GM19467 (cell line): ENCODE measurements at regions not wholly inside any gene's neighbourhood (a gene's known extent, or its start where the extent isn't known, plus 50 kb on each side); places are given as distances from the start of the nearest gene placed in this dataset.
"Not testable (repeated sequence)": the region's sequence is repeated elsewhere in the genome, so short reads cannot be mapped to it uniquely, and the experiment has no call there.

Experiments used
- ATAC-seq: cut with Tn5 transposase; IDR thresholded peaks from one replicate; pipeline ENCODE4 v1.9.1; 2021; ENCODE audit warnings: mild to moderate bottlenecking, moderate library complexity; ENCODE audit not compliant: unreplicated experiment

- ATAC-seq = no peak
These were observed 1107.9 kb downstream of the PLA2G4A start for GRCh38 chr1:187936667-187937066.

GRCh38 chr1:187938092-187938491 lies 1109.3 kb downstream of the PLA2G4A start:
- no peak for ATAC-seq

GRCh38 chr1:187942986-187943385 lies 1114.2 kb downstream of the PLA2G4A start:
- no peak for ATAC-seq

- no peak for ATAC-seq
These were observed 1115.1 kb downstream of the PLA2G4A start for GRCh38 chr1:187943606-187944403.

GRCh38 chr1:187946661-187947060 lies 1117.9 kb downstream of the PLA2G4A start:
- not testable (repeated sequence) for ATAC-seq

GRCh38 chr1:187947359-187947758 lies 1118.6 kb downstream of the PLA2G4A start:
- ATAC-seq = no peak

- no peak for ATAC-seq
These were observed 1119.5 kb downstream of the PLA2G4A start for GRCh38 chr1:187948170-187948794.

GRCh38 chr1:187949567-187949966 lies 1120.8 kb downstream of the PLA2G4A start:
- no peak for ATAC-seq

GRCh38 chr1:187951817-187952216 lies 1123.1 kb downstream of the PLA2G4A start:
- no peak for ATAC-seq

- no peak for ATAC-seq
These were observed 1123.7 kb downstream of the PLA2G4A start for GRCh38 chr1:187952446-187952845.

GRCh38 chr1:187956975-187957374 lies 1128.2 kb downstream of the PLA2G4A start:
- ATAC-seq = no peak

GRCh38 chr1:187958207-187958606 lies 1129.5 kb downstream of the PLA2G4A start:
- no peak for ATAC-seq

- no peak for ATAC-seq
These were observed 1130.3 kb downstream of the PLA2G4A start for GRCh38 chr1:187959062-187959461.

- no peak for ATAC-seq
These were observed 1131.4 kb downstream of the PLA2G4A start for GRCh38 chr1:187960125-187960638.

GRCh38 chr1:187961895-187962294 lies 1133.1 kb downstream of the PLA2G4A start:
- no peak for ATAC-seq

- ATAC-seq = no peak
These were observed 1143.1 kb downstream of the PLA2G4A start for GRCh38 chr1:187971851-187972250.

- ATAC-seq = no peak
These were observed 1148.5 kb downstream of the PLA2G4A start for GRCh38 chr1:187977298-187977697.

- ATAC-seq = peak; percentile 51
These were observed 1156.6 kb downstream of the PLA2G4A start for GRCh38 chr1:187985145-187985896.

- ATAC-seq = peak; percentile 80
These were observed 1157.3 kb downstream of the PLA2G4A start for GRCh38 chr1:187985897-187986654.

GRCh38 chr1:187987236-187987776 lies 1158.6 kb downstream of the PLA2G4A start:
- ATAC-seq = no peak
